ENCODE measurements at regions not wholly inside any gene's neighbourhood (a gene's known extent, or its start where the extent isn't known, plus 50 kb on each side); places are given as distances from the start of the nearest gene placed in this dataset.

DNA sequence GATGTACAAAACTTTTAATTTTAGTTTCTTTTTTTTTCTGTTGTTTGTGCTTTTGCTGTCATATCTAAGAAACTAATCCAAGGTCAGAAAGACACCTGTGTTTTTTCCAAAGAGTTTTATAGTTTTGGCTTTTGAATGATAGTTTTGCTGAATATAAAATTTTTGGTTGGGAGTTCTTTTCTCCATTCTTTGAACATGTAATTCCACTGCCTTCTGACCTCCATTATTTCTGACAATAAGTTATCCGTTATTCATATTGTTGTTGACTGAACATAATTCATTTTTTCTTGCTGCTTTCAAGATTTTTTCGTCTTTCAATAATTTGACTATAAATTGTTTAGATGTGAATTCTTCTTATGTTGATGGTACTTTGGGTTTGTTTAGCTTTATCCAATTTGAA lies 82.2 kb upstream of the SLC24A2 start:
- DNase-seq (ENCODE audit: insufficient read length, low spot score), result no peak
- no peak for FAIRE-seq
- TF ChIP-seq POLR2A (IDR thresholded peaks at IDR 0.05; ENCODE audit: low read depth, low read length), result no peak
- no peak for TF ChIP-seq PAX5 (IDR thresholded peaks at IDR 0.05; ENCODE audit: insufficient read depth, low read length, severe bottlenecking)
- TF ChIP-seq TAF1 (IDR thresholded peaks at IDR 0.05; ENCODE audit: low read depth, low read length), result no peak
- TF ChIP-seq SPI1 (IDR thresholded peaks at IDR 0.05; ENCODE audit: low read depth, low read length), result no peak

DNA sequence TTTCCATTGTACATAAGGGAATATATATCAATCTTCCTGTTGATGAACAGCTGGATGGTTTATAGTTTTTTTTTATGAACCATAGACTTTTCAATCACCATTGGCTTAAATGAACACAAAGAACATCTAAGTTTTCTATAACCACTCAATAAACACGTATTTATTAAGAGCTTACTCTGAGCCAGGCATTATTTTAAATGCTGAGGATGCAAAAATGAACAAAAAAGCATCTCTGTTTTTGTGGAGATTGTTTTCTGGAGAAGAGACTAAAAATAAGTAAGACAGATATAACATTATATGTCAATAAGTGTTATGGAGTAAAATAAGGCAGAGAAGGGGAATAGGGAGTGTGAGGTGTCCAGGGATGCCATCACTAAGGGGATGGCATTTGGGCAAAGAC lies 52.1 kb upstream of the SLC24A2 start:
- no peak for FAIRE-seq

More for the DNA sequence above, 52.1 kb upstream of the SLC24A2 start:
- no peak for DNase-seq (ENCODE audit: insufficient read length, low spot score)
- TF ChIP-seq TAF1 (IDR thresholded peaks at IDR 0.05; ENCODE audit: low read depth, low read length), result no peak
- TF ChIP-seq POLR2AphosphoS5 (IDR thresholded peaks at IDR 0.05; ENCODE audit: low read depth, low read length), result no peak
- TF ChIP-seq SPI1 (IDR thresholded peaks at IDR 0.05; ENCODE audit: low read depth, low read length), result no peak
- TF ChIP-seq POLR2A (IDR thresholded peaks at IDR 0.05; ENCODE audit: low read depth, low read length), result no peak

Data from GM12891 (cell line).